EL (cell line): ENCODE measurements at regions not wholly inside any gene's neighbourhood (a gene's known extent, or its start where the extent isn't known, plus 50 kb on each side); places are given as distances from the start of the nearest gene placed in this dataset.

Experiments used
- DNase-seq: peaks from one replicate; pipeline ENCODE4 v3.0.0-alpha.2; 2016

- no peak for DNase-seq
Measured at GRCh38 chr1:184329245-184329953, 57.4 kb upstream of the C1orf21 start.

GRCh38 chr1:184329962-184330868 is 56.6 kb upstream of the C1orf21 start:
- DNase-seq = no peak

DNA sequence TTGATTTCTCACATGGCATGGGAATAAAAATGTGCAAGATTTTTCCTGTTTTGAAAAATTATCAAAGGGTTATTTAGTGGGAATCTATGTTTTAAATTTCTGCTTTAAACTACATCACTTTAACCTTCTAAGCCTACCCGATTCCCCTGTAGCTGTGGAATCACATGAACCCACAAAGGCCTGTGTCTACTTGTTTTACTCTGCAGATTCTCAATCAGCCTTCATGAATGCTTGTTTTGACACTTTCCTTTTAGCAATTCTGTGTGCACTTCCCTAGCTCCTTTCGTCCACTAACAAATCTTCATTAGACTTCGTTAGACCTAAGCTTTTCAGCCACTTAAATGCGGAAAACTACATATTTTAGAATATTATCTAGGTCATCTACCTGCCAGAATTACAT is 56.0 kb upstream of the C1orf21 start:
- no peak for DNase-seq
